ENCODE measurements at regions not wholly inside any gene's neighbourhood (a gene's known extent, or its start where the extent isn't known, plus 50 kb on each side); places are given as distances from the start of the nearest gene placed in this dataset.
"Not testable (repeated sequence)": the region's sequence is repeated elsewhere in the genome, so short reads cannot be mapped to it uniquely, and the experiment has no call there.

- no peak for DNase-seq (ENCODE audit: low spot score)
These were observed 64.5 kb upstream of the TNFAIP3 start for GRCh38 chr6:137802408-137803182.

DNA sequence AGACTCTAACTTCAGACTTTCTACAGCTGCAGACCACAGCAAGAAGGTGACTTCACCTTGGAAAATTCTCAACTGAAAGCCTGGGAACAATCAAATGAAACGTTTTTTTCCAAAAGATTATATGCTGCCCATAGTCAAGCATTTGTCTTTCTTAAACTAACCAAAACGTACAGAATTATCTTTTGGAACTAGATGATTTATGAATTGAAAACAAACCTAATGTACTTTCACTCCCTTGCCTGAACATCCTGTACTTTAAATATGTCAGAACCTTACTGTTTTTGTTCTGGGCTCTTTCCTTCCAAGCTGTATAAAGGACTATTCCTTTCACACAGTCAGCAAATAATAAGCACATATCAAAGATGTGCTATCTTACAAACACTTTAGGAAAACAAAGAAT is 62.4 kb upstream of the TNFAIP3 start:
- no peak for DNase-seq (ENCODE audit: low spot score)

DNA sequence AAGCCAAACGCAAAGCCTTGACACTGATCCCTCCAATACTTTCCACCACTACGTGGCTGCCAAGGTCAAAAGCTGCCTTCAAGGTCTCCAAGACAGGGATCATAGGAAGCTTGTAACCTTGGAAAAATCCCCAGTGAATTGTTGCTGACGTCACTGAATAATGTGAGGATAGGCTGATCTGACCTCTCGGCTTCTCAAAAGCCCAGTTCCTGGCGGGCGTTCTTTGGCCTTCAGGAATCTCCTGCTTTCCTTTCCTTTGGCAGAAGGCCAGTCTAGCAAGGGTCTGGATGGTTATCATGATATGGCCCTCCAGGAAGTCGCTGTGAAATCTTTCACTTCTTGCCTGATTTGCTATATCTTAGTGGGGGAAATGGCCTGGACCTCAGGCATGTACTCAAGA is 61.4 kb upstream of the TNFAIP3 start:
- no peak for DNase-seq (ENCODE audit: low spot score)

DNA sequence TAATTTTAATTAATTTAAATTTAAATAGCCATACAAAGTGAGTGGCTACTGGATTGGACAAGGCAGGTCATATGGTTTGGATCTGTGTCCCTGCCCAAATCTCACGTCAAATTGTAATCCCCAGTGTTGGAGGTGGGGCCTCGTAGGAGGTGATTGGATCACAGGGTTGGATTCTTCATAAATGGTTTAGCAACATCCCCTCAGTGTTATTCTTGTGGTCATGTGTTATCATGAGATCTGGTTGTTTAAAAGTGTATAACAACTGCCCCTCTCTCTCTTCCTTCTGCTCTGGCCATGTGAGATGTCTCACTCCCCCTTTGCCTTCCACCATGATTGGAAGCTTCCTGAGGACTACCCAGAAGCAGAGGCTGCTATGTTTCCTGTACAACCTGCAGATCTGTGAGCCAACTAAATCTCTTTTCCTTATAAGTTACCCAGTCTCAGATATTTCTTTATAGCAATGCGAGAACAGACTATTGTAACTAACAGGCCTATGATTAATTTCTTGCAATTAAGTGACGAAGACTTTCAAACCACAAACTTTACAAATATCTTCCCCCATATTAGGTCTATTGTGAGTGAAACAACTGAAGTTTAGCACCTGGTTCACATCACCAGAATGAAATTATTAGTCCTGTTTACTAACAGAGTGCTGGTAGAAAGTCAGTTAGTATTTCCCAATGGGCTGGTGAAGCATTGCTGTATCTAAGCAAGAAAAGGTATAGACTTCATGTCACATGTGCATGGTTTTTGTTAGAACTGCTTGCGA is 60.0 kb upstream of the TNFAIP3 start:
- DNase-seq (ENCODE audit: low spot score) = no peak

DNA sequence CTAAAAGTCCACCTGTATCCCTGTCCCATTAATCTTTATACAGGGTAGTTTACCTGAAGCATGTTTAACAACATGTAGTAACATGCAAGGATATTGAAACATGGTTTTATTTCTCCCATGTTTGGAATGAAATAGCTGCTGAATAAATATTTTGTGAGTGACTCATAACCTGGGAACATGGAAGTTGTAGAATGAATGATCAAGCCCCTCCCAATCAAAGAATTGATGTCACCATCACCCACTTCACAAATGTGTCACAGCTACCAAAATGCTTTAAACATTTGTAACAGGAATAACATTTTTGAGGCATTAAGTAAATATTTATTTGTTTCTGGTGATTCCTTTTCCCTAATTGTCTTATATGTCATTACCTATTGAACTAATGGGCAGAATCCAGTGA is 58.9 kb upstream of the TNFAIP3 start:
- no peak for DNase-seq (ENCODE audit: low spot score)

DNA sequence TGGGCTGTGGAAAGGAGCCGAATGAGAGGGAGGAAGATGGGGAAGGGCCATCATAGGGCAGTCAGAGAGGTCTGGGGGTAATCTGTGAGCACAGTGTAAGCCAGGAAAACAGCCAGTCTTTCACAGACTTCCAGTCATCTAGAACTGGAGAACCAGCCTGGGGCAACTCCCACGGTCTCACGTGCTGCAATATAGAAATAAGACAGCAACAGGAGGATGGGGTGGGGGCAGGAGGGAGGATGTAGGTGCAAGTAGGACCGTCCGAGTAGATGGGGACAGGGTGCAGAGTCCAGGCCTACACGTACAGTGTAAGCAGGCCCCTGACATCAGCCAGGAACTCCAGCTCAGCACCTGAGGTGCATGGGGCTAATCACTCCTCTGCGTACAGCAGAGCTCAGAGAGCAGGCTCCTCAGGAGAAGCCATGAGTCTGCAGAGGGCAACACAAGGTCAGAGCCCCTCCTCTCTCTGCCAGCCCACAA is 58.2 kb upstream of the TNFAIP3 start:
- no peak for DNase-seq (ENCODE audit: low spot score)

DNA sequence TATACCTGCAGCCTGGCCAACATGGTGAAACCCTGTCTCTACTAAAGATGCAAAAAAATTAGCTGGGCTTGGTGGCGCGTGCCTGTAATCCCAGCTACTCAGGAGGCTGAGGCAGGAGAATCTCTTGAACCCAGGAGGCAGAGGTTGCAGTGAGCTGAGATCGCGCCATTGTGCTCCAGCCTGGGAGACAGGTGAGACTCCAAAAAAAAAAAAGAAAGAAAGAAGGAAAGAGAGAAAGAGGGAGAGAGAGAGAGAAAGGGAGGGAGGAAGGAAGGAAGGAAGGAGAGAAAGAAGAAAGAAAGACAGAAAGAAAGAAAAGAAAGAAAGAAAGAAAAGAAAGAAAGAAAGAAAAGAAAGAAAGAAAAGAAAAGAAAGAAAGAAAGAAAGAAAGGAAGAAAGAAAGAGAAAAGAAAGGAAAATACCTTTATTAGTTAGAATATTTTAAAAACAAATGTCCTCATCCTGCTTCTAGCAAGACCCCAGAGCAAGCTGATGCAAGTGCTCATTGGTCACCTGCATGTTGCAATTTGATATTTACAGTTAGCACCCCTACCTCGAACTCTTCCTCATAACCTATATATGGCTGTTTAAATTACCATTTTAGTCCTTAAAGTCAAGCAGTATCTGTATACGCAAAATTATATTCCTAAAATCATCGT is 57.0 kb upstream of the TNFAIP3 start:
- DNase-seq (ENCODE audit: low spot score) = not testable (repeated sequence)

DNA sequence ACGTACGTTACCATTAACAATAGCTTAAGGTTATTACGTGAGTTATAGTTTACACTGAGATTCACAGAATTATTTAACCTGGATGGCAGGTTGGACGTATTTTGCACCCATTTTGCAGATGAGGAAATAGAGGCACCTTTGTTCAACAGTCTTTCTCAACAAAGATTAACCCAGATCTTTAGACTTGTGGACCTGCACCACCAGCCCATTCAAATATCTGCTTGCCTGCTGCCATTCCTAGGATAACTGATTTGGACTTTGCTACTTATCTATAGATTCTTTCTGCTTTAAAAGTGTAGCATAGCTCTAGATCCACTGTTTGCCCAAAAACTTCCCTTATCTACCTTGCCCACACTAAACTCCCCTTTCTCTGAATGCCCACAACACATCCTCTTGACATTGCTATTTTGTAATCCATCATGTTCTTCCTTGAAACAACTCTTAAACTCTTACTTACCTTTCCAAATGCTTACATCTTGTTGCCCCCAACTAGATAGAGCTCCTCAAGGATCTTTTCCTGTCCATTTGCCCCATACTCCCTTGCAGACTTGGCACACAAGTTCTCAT is 56.4 kb upstream of the TNFAIP3 start:
- DNase-seq (ENCODE audit: low spot score) = no peak

GRCh38 chr6:137811121-137811915 is 55.7 kb upstream of the TNFAIP3 start:
- DNase-seq (ENCODE audit: low spot score) = peak; percentile 36

GRCh38 chr6:137811916-137812553 is 55.0 kb upstream of the TNFAIP3 start:
- no peak for DNase-seq (ENCODE audit: low spot score)

GRCh38 chr6:137813308-137813970 is 53.6 kb upstream of the TNFAIP3 start:
- DNase-seq (ENCODE audit: low spot score) = no peak

DNA sequence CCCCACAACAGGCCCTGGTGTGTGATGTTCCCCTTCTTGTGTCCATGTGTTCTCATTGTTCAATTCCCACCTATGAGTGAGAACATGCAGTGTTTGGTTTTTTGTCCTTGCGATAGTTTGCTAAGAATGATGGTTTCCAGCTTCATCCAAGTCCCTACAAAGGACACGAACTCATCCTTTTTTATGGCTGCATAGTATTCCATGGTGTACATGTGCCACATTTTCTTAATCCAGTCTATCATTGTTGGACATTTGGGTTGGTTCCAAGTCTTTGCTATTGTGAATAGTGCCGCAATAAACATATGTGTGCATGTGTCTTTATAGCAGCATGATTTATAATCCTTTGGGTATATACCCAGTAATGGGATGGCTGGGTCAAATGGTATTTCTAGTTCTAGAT is 53.0 kb upstream of the TNFAIP3 start:
- DNase-seq (ENCODE audit: low spot score) = not testable (repeated sequence)

GRCh38 chr6:137815692-137816091 is 51.4 kb upstream of the TNFAIP3 start:
- no peak for DNase-seq (ENCODE audit: low spot score)

DNA sequence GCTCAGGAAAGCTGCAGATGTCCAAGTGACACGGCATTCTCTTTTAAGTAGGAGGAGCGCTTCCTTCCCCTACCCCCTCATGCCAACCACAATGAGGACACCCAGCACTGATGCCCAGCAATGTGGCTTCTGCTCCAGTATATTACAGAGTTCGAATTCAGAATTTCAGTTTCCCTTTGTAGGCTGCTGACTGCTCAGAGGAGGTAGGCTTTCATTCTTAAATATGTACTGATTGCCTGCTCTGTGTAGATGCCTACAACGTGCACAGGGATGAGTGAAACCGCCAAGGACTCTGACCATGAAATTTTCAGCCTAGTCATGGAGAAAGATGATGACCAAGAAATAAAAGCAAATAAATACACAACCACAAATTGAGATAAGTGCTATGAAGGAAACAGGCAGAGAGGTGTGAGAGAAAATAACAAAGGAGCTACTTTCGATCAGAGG is 50.9 kb upstream of the TNFAIP3 start:
- no peak for DNase-seq (ENCODE audit: low spot score)

DNA sequence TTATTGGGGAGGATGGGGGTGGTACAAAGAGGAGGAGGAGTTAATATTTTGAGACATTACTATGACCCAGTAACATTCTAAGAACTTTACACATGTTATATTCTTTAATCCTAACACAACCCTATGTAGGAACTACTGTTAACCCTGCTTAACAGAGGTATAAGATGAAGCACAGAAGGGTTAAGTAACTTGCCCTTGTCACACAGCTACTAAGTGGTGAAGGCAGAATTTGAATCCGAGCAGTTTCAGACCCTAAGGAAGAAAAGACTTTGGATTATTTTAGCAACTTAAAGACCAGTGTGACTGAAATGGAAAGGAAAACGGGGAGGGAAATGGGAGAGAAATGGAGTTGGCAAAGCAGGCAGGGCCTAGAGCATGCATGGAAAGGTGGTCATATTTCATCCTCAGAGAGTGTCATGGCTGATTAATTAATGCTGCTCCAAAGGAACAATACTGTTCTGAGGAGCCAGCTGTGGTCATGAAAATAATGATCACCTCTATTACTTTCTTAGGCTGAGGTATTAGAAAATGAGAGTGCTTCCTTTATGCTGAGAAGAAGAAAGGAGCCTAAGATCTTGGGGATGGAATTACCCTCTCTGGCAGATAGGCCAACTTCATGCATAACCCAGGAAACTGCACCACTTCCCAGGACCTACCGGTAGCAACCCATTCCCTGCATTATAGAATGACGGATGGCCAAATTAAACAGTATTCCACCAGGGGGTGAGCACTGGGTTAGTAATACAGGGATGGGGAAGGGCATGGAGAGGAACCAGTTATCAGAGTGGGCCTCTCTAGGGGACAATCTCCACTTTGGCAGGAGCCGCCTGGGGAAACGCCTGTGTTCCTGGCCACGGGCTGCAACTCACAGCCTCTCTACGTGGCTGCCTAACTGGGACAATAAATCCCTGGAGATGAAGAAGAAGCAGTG is 50.1 kb upstream of the TNFAIP3 start:
- DNase-seq (ENCODE audit: low spot score) = no peak

Data from umbilical cord (tissue), 1 donor.